SK-N-SH (cell line): ENCODE measurements at regions not wholly inside any gene's neighbourhood (a gene's known extent, or its start where the extent isn't known, plus 50 kb on each side); places are given as distances from the start of the nearest gene placed in this dataset.
A peak's percentile ranks its signal among the peaks of the same experiment; 100 is the strongest.

Experiments used
- CTCF ChIA-PET: fragments of 300-600, 350-600 bp; formaldehyde crosslinking; extraction: SDS; loops from one replicate; lab custom pipeline; 2021; lab: Yijun Ruan, JAX
- POLR2A ChIA-PET: fragments of 350-600 bp; sonication (Branson Sonifier 250); formaldehyde crosslinking; extraction: SDS; loops from one replicate; lab custom pipeline; 2020; ENCODE audit warnings: antibody characterized with exemption, inconsistent platforms; lab: Yijun Ruan, JAX
- DNase-seq: peaks from one replicate; pipeline ENCODE4 v3.0.0; 2012
- H2AFZ ChIP-seq: fragments of 200-600 bp; sonication (generic); 2 replicates; pipeline ENCODE4 v1.8.1; 2016; ENCODE audit warnings: antibody characterized with exemption, mild to moderate bottlenecking, low read depth
- H3F3A ChIP-seq: fragments of 200-600 bp; sonication (generic); replicated peaks from 2 replicates; pipeline ENCODE3; 2016; ENCODE audit warnings: antibody characterized with exemption, mild to moderate bottlenecking; ENCODE audit not compliant: insufficient read depth
- H3K27ac ChIP-seq, 2 experiments: fragments of 200-500 bp in 1 of 2; fragments of 200-600 bp in 1 of 2; sonication (Bioruptor generic) in 1 of 2; sonication (generic), shearing (Covaris generic) in 1 of 2; 2 replicates each; pipeline versions ENCODE4 v1.5.1 to v1.6.1; 2014 to 2016; ENCODE audit warnings: low read depth in 2 of 2, inconsistent platforms in 1 of 2, low read length in 1 of 2, mild to moderate bottlenecking in 1 of 2, mixed read lengths in 1 of 2
- H3K27me3 ChIP-seq: fragments of 200-600 bp; sonication (generic), shearing (Covaris generic); 2 replicates; pipeline ENCODE4 v1.6.1; 2016; ENCODE audit warnings: mixed run types; ENCODE audit not compliant: insufficient read depth
- H3K36me3 ChIP-seq, 2 experiments: fragments of 200-500 bp in 1 of 2; fragments of 200-600 bp in 1 of 2; sonication (Bioruptor generic) in 1 of 2; sonication (generic) in 1 of 2; replicated peaks in 1 of 2; 2 replicates each; pipeline versions ENCODE3 to v1.5.1; 2014 to 2016; ENCODE audit warnings: low read length in 1 of 2, mild to moderate bottlenecking in 1 of 2; ENCODE audit not compliant: insufficient read depth in 2 of 2, control insufficient read depth in 1 of 2
- H3K4me1 ChIP-seq, 2 experiments: fragments of 200-500 bp in 1 of 2; fragments of 200-600 bp in 1 of 2; sonication (Bioruptor generic) in 1 of 2; sonication (generic), shearing (Covaris generic) in 1 of 2; 2 replicates each; pipeline versions ENCODE4 v1.5.1 to v1.6.1; 2014 to 2016; ENCODE audit warnings: low read depth in 1 of 2, low read length in 1 of 2, mixed run types in 1 of 2; ENCODE audit not compliant: insufficient read depth in 2 of 2, control insufficient read depth in 1 of 2
- H3K4me2 ChIP-seq: fragments of 200-600 bp; sonication (generic), shearing (Covaris generic); 2 replicates; pipeline ENCODE4 v1.6.1; 2017; ENCODE audit warnings: mixed run types
- H3K4me3 ChIP-seq, 2 experiments: fragments of 200-500 bp in 1 of 2; fragments of 200-600 bp in 1 of 2; sonication (Bioruptor generic) in 1 of 2; sonication (generic), shearing (Covaris generic) in 1 of 2; 2 replicates each; pipeline versions ENCODE4 v1.5.1 to v1.8.1; 2014 to 2016; ENCODE audit warnings: low read depth in 2 of 2, inconsistent platforms in 1 of 2, low read length in 1 of 2, mild to moderate bottlenecking in 1 of 2, mixed read lengths in 1 of 2, moderate library complexity in 1 of 2
- H3K79me2 ChIP-seq: fragments of 200-600 bp; sonication (generic); 2 replicates; pipeline ENCODE4 v1.8.1; 2017; ENCODE audit warnings: mild to moderate bottlenecking; ENCODE audit not compliant: insufficient read depth
- H3K9ac ChIP-seq: fragments of 200-600 bp; sonication (generic); 2 replicates; pipeline ENCODE4 v1.6.1; 2017; ENCODE audit warnings: mixed run types
- H3K9me2 ChIP-seq: fragments of 200-600 bp; sonication (generic); 2 replicates; pipeline ENCODE4 v1.6.1; 2017; ENCODE audit warnings: mixed run types
- H3K9me3 ChIP-seq: fragments of 200-600 bp; sonication (generic); 2 replicates; pipeline ENCODE4 v1.6.1; 2017; ENCODE audit warnings: mixed run types, mild to moderate bottlenecking, moderate library complexity
- H4K20me1 ChIP-seq: fragments of 200-600 bp; sonication (generic); 2 replicates; pipeline ENCODE4 v1.6.1; 2017; ENCODE audit warnings: mild to moderate bottlenecking, mixed run types; ENCODE audit not compliant: insufficient read depth
- EP300 ChIP-seq, 2 experiments: IDR thresholded peaks; 2 replicates each; pipeline versions ENCODE4 v1.4.0 to v1.6.1; 2012; ENCODE audit warnings: borderline replicate concordance in 1 of 2, low read depth in 1 of 2, low read length in 1 of 2
- FOSL2 ChIP-seq: IDR thresholded peaks from 2 replicates; pipeline ENCODE4 v1.4.0; 2012; ENCODE audit warnings: low read depth, mild to moderate bottlenecking, moderate library complexity, borderline replicate concordance
- FOXJ3 ChIP-seq: sonication (generic); formaldehyde crosslinking; IDR thresholded peaks from 2 replicates; pipeline ENCODE4 v1.5.1; 2020; ENCODE audit warnings: mild to moderate bottlenecking, missing genetic modification reagents
- GATA2 ChIP-seq: sonication (generic); formaldehyde crosslinking; IDR thresholded peaks from 2 replicates; pipeline ENCODE4 v1.5.0; 2020; ENCODE audit warnings: mild to moderate bottlenecking, missing genetic modification reagents
- IRF3 ChIP-seq: fragments of 150-350 bp; IDR thresholded peaks from 2 replicates; pipeline ENCODE4 v1.6.1; 2016; ENCODE audit warnings: mild to moderate bottlenecking, low read depth, low read length
- MXI1 ChIP-seq: IDR thresholded peaks from 2 replicates; pipeline ENCODE4 v1.6.1; 2012; ENCODE audit warnings: mild to moderate bottlenecking, low read depth, low read length, improper control_type of control experiment
- POLR2AphosphoS5 ChIP-seq: IDR thresholded peaks from 2 replicates; pipeline ENCODE4 v1.6.1; 2012; ENCODE audit warnings: low read depth, low read length
- RAD21 ChIP-seq: IDR thresholded peaks from 2 replicates; pipeline ENCODE4 v1.6.1; 2012; ENCODE audit warnings: mild to moderate bottlenecking, low read length
- RCOR1 ChIP-seq: fragments of 150-350 bp; IDR thresholded peaks from 2 replicates; pipeline ENCODE4 v1.6.1; 2017; ENCODE audit warnings: antibody characterized with exemption, low read length
- RXRA ChIP-seq: IDR thresholded peaks from 2 replicates; pipeline ENCODE4 v1.4.0; 2012; ENCODE audit warnings: low read depth, mild to moderate bottlenecking, borderline replicate concordance
- TCF12 ChIP-seq: IDR thresholded peaks from 2 replicates; pipeline ENCODE4 v1.4.0; 2012
- TEAD4 ChIP-seq: IDR thresholded peaks from 2 replicates; pipeline ENCODE4 v1.4.0; 2012; ENCODE audit warnings: mild to moderate bottlenecking, borderline replicate concordance; ENCODE audit not compliant: insufficient read depth
- YY1 ChIP-seq: IDR thresholded peaks from 2 replicates; pipeline ENCODE4 v1.4.0; 2012; ENCODE audit warnings: low read depth, mild to moderate bottlenecking
- WGBS: methylation state at CpG from one replicate; pipeline ENCODE4 v1.1.6; 2017; ENCODE audit warnings: low lambda C conversion rate; 5-methylcytosine and 5-hydroxymethylcytosine counted together

- DNase-seq, result no peak
- Histone ChIP-seq H3K9me3 (no peaks in the 10 kb centered on the region), H3K36me3 (no peaks in the 10 kb centered on the region), H3K9ac (no peak overlapping the region), H3K27ac (no peak overlapping the region), H3K9me2 (no peaks in the 10 kb centered on the region), H3F3A (no peaks in the 10 kb centered on the region), H2AFZ (no peak overlapping the region), H3K4me3 (no peak overlapping the region), H3K4me1 (peaks cover 7 to 58% of the 10 kb centered on the region in 2 experiments; a peak in 3 of 4 replicates), H4K20me1 (no peaks in the 10 kb centered on the region), H3K4me2 (no peak overlapping the region), H3K79me2 (no peaks in the 10 kb centered on the region), H3K27me3 (peaks cover 3% of the 10 kb centered on the region; the same call in 1 of the 2 replicates)
- TF ChIP-seq MXI1 (no peak), TCF12 (no peak), TEAD4 (no peak), FOXJ3 (CRISPR knock-in tag) (no peak), RXRA (no peak), YY1 (no peak), IRF3 (no peak), POLR2AphosphoS5 (no peak), RCOR1 (no peak), EP300 (IDR thresholded peaks at IDR 0.05; ENCODE audit: borderline replicate concordance in 1 of 2, low read depth in 1 of 2, low read length in 1 of 2) (no peak)
- ChIA-PET POLR2A (no interaction called here), CTCF (interaction anchor here (1.1 to 4.0 kb wide), 2 partner anchors 87 to 130 kb away, joined by 3 to 14 read pairs; partner anchors contain the start of gene LRFN2)
- 57% methylated on average over 3 of the region's 3 CpGs for WGBS
These were observed 130.4 kb upstream of the LRFN2 start for GRCh38 chr6:40717411-40718057.

GRCh38 chr6:40715570-40716403 is 128.6 kb upstream of the LRFN2 start:
- no peaks in the 10 kb centered on the region for H3K79me2 ChIP-seq
- H3K4me1 ChIP-seq, result peaks cover 7 to 46% of the 10 kb centered on the region in 2 experiments; a peak in 3 of 4 replicates
- CTCF ChIA-PET, result interaction anchor here (0.7 to 1.5 kb wide), 3 partner anchors 95 to 127 kb away, joined by 3 to 4 read pairs (median 3); no protein-coding TSS in a partner anchor
- WGBS, result 59% methylated on average over 12 of the region's 12 CpGs
- H3K4me3 ChIP-seq, result no peak overlapping the region
- peaks cover 8% of the 10 kb centered on the region; the same call in 1 of the 2 replicates for H3K27me3 ChIP-seq
- H3K4me2 ChIP-seq, result no peak overlapping the region
- no peaks in the 10 kb centered on the region for H3F3A ChIP-seq
- H2AFZ ChIP-seq, result no peak overlapping the region
- H3K36me3 ChIP-seq, result no peaks in the 10 kb centered on the region
- DNase-seq, result no peak
- no peaks in the 10 kb centered on the region for H3K9me2 ChIP-seq
- no peak for TF ChIP-seq FOSL2
- peak; percentile 73 for TF ChIP-seq GATA2
- TF ChIP-seq RAD21, result no peak
- peak; percentile 46; the same call in 1 of the 2 replicates for TF ChIP-seq MXI1
- TF ChIP-seq, all 33 proteins: peak for 2
- H3K9me3 ChIP-seq, result no peaks in the 10 kb centered on the region
- POLR2A ChIA-PET, result no interaction called here
- H3K27ac ChIP-seq, result peak overlapping the region in 1 of 2 experiments; percentile 66; a peak in 2 of 4 replicates
- no peaks in the 10 kb centered on the region for H4K20me1 ChIP-seq
- no peak overlapping the region for H3K9ac ChIP-seq
